Colonic mucosa (tissue), 4 donors: ENCODE measurements at regions not wholly inside any gene's neighbourhood (a gene's known extent, or its start where the extent isn't known, plus 50 kb on each side); places are given as distances from the start of the nearest gene placed in this dataset.

Experiments used
- DNase-seq: peaks from one replicate; pipeline ENCODE4 v3.0.0-alpha.2; 2020
- H3K27ac ChIP-seq: fragments of 200-600 bp; one replicate; pipeline ENCODE4 v1.8.0; 2021
- H3K27me3 ChIP-seq: fragments of 200-600 bp; one replicate; pipeline ENCODE4 v1.8.0; 2021
- H3K36me3 ChIP-seq: fragments of 200-600 bp; one replicate; pipeline ENCODE4 v1.8.0; 2021
- H3K4me1 ChIP-seq: fragments of 200-600 bp; one replicate; pipeline ENCODE4 v1.8.0; 2021; ENCODE audit warnings: mild to moderate bottlenecking
- H3K4me3 ChIP-seq: fragments of 200-600 bp; one replicate; pipeline ENCODE4 v1.8.0; 2021
- H3K9ac ChIP-seq, 2 donors: one replicate each; pipeline ENCODE4 v1.7.0; 2013; ENCODE audit warnings: control low read depth in 2 of 2, low read depth in 2 of 2, low read length in 2 of 2
- H3K9me3 ChIP-seq: fragments of 200-600 bp; one replicate; pipeline ENCODE4 v1.8.0; 2021
- intact Hi-C: fragments of 100-400 bp; cut with DNase I; formaldehyde crosslinking; loops from one replicate; pipeline ENCODE4 v1.14.1; 2022
- TF ChIP-seq, protein P1 (sequence below): fragments of 200-600 bp; IDR thresholded peaks from one replicate; pipeline ENCODE4 v1.8.0; 2022; ENCODE audit warnings: antibody characterized with exemption, mild to moderate bottlenecking
- donor health status: healthy.
- donor health status: DM: no; HTN: no; CAD: no.
- donor health status: DM: no; HTN: no; CAD: no.

GRCh38 chr1:29747196-29747595 lies 510.9 kb downstream of the PTPRU start:
- Histone ChIP-seq H3K9me3 (no peaks in the 10 kb centered on the region), H3K27me3 (no peaks in the 10 kb centered on the region), H3K4me1 (no peaks in the 10 kb centered on the region), H3K27ac (no peak overlapping the region), H3K36me3 (no peaks in the 10 kb centered on the region), H3K9ac (no peak overlapping the region), H3K4me3 (no peak overlapping the region)
- TF ChIP-seq, protein P1, sequence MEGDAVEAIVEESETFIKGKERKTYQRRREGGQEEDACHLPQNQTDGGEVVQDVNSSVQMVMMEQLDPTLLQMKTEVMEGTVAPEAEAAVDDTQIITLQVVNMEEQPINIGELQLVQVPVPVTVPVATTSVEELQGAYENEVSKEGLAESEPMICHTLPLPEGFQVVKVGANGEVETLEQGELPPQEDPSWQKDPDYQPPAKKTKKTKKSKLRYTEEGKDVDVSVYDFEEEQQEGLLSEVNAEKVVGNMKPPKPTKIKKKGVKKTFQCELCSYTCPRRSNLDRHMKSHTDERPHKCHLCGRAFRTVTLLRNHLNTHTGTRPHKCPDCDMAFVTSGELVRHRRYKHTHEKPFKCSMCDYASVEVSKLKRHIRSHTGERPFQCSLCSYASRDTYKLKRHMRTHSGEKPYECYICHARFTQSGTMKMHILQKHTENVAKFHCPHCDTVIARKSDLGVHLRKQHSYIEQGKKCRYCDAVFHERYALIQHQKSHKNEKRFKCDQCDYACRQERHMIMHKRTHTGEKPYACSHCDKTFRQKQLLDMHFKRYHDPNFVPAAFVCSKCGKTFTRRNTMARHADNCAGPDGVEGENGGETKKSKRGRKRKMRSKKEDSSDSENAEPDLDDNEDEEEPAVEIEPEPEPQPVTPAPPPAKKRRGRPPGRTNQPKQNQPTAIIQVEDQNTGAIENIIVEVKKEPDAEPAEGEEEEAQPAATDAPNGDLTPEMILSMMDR, result no peak
- intact Hi-C loops, result no loop called here
- no peak for DNase-seq

DNA sequence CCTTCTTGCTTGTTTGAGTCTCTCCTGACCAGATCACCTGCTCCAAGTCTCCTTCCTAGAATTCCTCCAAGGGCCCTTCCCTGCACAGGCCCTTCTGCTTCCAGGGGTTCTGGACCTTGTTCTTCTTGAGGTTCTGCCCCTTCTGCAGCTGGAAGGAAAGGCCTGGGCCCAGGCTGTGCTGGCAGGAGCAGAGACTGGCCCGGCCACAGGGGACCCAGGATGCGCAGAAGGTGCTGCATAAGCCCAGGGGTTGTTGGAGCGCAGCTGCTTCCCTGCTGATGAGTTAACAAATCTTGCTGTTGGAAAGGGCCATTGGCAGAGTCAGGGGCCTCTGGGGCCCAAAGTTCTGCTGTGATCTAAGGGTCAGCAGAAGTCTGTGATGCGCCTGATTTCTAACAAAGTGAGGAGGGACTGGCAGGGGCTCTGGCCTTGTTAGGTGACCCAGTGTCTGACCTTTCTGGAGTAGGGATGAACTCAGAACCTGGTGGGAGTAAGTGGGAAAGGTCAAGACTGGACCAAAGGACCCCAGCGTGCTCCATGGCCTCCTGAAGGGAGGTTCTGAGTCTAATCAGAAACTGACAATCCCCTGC lies 509.8 kb downstream of the PTPRU start:
- intact Hi-C loops, result no loop called here

DNA sequence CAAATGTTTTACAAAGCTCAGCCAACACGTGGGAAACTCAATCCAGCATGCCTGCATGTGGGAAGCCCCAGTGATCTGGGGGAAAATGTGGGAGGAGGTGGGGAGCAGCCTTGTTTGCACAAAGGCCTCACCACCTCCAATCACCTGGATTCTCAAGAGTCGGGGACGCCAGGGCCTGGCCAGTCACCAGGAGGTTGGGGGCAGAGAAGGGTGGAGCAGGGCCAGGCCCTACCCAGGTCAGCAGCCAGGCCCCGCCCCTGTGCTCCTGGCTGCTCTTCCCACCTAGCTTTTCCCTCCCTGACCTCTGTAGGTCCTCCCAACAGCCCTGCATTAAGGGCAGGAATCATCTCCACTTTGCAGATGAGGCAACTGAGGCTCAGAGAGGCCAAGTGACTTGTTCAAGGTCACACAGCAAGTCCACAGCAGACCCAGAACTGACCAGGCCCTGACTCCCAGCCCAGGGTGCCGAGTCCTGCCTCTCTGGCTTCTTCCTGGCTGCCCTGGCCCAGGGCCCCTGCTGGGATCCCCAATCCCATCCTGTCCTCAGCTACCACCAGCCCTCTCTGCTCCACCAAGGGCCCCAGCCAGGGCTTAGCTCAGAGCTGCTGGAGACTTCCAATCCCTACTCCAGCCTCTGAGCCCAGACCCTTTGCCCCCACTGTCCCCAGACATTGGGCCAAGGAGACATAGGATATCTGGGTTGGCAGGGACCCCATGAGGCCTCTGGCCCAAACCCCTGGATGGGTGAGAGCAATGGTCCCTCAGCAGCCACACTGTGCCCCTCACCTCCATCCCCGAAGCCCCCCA lies 508.6 kb downstream of the PTPRU start:
- no peaks in the 10 kb centered on the region for H3K27me3 ChIP-seq
- TF ChIP-seq, protein P1, result no peak
- intact Hi-C loops, result no loop called here
- H3K4me1 ChIP-seq, result no peaks in the 10 kb centered on the region
- no peak overlapping the region for H3K27ac ChIP-seq
- no peak for DNase-seq
- H3K36me3 ChIP-seq, result no peaks in the 10 kb centered on the region
- no peak overlapping the region for H3K9ac ChIP-seq
- H3K9me3 ChIP-seq, result no peaks in the 10 kb centered on the region
- H3K4me3 ChIP-seq, result no peak overlapping the region

More for the DNA sequence above, 509.8 kb downstream of the PTPRU start:
- H3K36me3 ChIP-seq, result no peaks in the 10 kb centered on the region
- no peaks in the 10 kb centered on the region for H3K9me3 ChIP-seq
- TF ChIP-seq, protein P1, result no peak
- no peak overlapping the region for H3K27ac ChIP-seq
- DNase-seq, result no peak
- H3K9ac ChIP-seq, result no peak overlapping the region
- H3K4me3 ChIP-seq, result no peak overlapping the region
- H3K27me3 ChIP-seq, result no peaks in the 10 kb centered on the region
- H3K4me1 ChIP-seq, result no peaks in the 10 kb centered on the region

GRCh38 chr1:29743931-29744330 lies 507.6 kb downstream of the PTPRU start:
- Histone ChIP-seq H3K36me3 (no peaks in the 10 kb centered on the region), H3K27me3 (no peaks in the 10 kb centered on the region), H3K4me3 (no peak overlapping the region), H3K27ac (no peak overlapping the region), H3K9ac (no peak overlapping the region), H3K9me3 (no peaks in the 10 kb centered on the region), H3K4me1 (no peaks in the 10 kb centered on the region)
- intact Hi-C loops, result no loop called here
- DNase-seq, result no peak
- TF ChIP-seq, protein P1, result no peak

GRCh38 chr1:29743264-29743663 lies 506.9 kb downstream of the PTPRU start:
- TF ChIP-seq, protein P1, result no peak
- Histone ChIP-seq H3K27ac (no peak overlapping the region), H3K9me3 (no peaks in the 10 kb centered on the region), H3K9ac (no peak overlapping the region), H3K27me3 (no peaks in the 10 kb centered on the region), H3K36me3 (no peaks in the 10 kb centered on the region), H3K4me3 (no peak overlapping the region), H3K4me1 (no peaks in the 10 kb centered on the region)
- intact Hi-C loops, result no loop called here
- DNase-seq, result no peak
